Loucy (cell line): ENCODE measurements at regions not wholly inside any gene's neighbourhood (a gene's known extent, or its start where the extent isn't known, plus 50 kb on each side); places are given as distances from the start of the nearest gene placed in this dataset.

Experiments used
- EZH2phosphoT487 ChIP-seq: fragments of 200-600 bp; IDR thresholded peaks from 2 replicates; pipeline ENCODE4 v1.6.1; 2018; ENCODE audit warnings: antibody characterized with exemption, mild to moderate bottlenecking, moderate library complexity, borderline replicate concordance
- TF ChIP-seq, protein P1 (sequence below): fragments of 200-600 bp; sonication (generic); conservative IDR thresholded peaks from 2 replicates; pipeline ENCODE4 v1.5.1; 2014; ENCODE audit warnings: mild to moderate bottlenecking, antibody characterized with exemption, low read length

DNA sequence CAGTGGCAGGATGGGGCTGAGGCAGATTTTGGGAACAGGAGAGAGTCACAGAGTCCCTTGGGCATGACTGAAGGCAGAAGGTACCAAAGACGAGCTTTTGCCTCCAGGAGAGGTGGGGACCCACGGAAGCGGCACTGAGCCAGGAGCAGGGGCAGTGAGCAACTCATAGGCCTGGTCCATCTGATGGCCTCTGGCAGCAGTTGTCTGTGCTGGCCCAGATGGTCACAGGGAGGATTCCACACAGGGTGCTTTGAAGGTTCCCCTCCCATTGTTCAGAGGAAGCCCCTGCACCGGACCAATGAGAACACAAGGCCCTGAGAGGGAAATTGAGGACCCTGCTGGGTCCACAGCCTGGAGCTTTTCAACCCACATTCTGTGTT, 360.3 kb upstream of the TNRC6C start:
- TF ChIP-seq, protein P1, sequence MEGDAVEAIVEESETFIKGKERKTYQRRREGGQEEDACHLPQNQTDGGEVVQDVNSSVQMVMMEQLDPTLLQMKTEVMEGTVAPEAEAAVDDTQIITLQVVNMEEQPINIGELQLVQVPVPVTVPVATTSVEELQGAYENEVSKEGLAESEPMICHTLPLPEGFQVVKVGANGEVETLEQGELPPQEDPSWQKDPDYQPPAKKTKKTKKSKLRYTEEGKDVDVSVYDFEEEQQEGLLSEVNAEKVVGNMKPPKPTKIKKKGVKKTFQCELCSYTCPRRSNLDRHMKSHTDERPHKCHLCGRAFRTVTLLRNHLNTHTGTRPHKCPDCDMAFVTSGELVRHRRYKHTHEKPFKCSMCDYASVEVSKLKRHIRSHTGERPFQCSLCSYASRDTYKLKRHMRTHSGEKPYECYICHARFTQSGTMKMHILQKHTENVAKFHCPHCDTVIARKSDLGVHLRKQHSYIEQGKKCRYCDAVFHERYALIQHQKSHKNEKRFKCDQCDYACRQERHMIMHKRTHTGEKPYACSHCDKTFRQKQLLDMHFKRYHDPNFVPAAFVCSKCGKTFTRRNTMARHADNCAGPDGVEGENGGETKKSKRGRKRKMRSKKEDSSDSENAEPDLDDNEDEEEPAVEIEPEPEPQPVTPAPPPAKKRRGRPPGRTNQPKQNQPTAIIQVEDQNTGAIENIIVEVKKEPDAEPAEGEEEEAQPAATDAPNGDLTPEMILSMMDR: no peak
- no peak for TF ChIP-seq EZH2phosphoT487
